ENCODE measurements at regions not wholly inside any gene's neighbourhood (a gene's known extent, or its start where the extent isn't known, plus 50 kb on each side); places are given as distances from the start of the nearest gene placed in this dataset.
"Not testable (repeated sequence)": the region's sequence is repeated elsewhere in the genome, so short reads cannot be mapped to it uniquely, and the experiment has no call there.

- DNase-seq, result no peak
Measured at GRCh38 chr16:49940464-49941224, 84.4 kb upstream of the CNEP1R1 start.

GRCh38 chr16:49944221-49944620 is 80.8 kb upstream of the CNEP1R1 start:
- no peak for DNase-seq

- no peak for DNase-seq
Measured at GRCh38 chr16:49947907-49948678, 76.9 kb upstream of the CNEP1R1 start.

GRCh38 chr16:49951574-49952195 is 73.3 kb upstream of the CNEP1R1 start:
- no peak for DNase-seq

- DNase-seq, result no peak
Measured at GRCh38 chr16:49952386-49952785, 72.6 kb upstream of the CNEP1R1 start.

GRCh38 chr16:49953090-49953489 is 71.9 kb upstream of the CNEP1R1 start:
- DNase-seq, result no peak

GRCh38 chr16:49955858-49956257 is 69.2 kb upstream of the CNEP1R1 start:
- no peak for DNase-seq

GRCh38 chr16:49956915-49957314 is 68.1 kb upstream of the CNEP1R1 start:
- DNase-seq, result no peak

GRCh38 chr16:49958448-49958847 is 66.6 kb upstream of the CNEP1R1 start:
- DNase-seq, result no peak

- no peak for DNase-seq
Measured at GRCh38 chr16:49959552-49960277, 65.3 kb upstream of the CNEP1R1 start.

GRCh38 chr16:49961089-49961488 is 63.9 kb upstream of the CNEP1R1 start:
- peak; percentile 55 for DNase-seq

- not testable (repeated sequence) for DNase-seq
Measured at GRCh38 chr16:49962566-49962965, 62.5 kb upstream of the CNEP1R1 start.

GRCh38 chr16:49964316-49964715 is 60.7 kb upstream of the CNEP1R1 start:
- DNase-seq, result no peak

GRCh38 chr16:49964973-49965372 is 60.1 kb upstream of the CNEP1R1 start:
- DNase-seq, result no peak

- DNase-seq, result no peak
Measured at GRCh38 chr16:49967012-49967559, 57.9 kb upstream of the CNEP1R1 start.

- peak; percentile 29 for DNase-seq
Measured at GRCh38 chr16:49969091-49970030, 55.7 kb upstream of the CNEP1R1 start.

- DNase-seq, result no peak
Measured at GRCh38 chr16:49970797-49971431, 54.1 kb upstream of the CNEP1R1 start.

GRCh38 chr16:49972280-49972679 is 52.7 kb upstream of the CNEP1R1 start:
- peak; percentile 4 for DNase-seq

GRCh38 chr16:49972961-49973360 is 52.1 kb upstream of the CNEP1R1 start:
- no peak for DNase-seq
